ENCODE measurements at regions not wholly inside any gene's neighbourhood (a gene's known extent, or its start where the extent isn't known, plus 50 kb on each side); places are given as distances from the start of the nearest gene placed in this dataset.

- DNase-seq (ENCODE audit: low read depth) = no peak
- TF ChIP-seq, protein P1, sequence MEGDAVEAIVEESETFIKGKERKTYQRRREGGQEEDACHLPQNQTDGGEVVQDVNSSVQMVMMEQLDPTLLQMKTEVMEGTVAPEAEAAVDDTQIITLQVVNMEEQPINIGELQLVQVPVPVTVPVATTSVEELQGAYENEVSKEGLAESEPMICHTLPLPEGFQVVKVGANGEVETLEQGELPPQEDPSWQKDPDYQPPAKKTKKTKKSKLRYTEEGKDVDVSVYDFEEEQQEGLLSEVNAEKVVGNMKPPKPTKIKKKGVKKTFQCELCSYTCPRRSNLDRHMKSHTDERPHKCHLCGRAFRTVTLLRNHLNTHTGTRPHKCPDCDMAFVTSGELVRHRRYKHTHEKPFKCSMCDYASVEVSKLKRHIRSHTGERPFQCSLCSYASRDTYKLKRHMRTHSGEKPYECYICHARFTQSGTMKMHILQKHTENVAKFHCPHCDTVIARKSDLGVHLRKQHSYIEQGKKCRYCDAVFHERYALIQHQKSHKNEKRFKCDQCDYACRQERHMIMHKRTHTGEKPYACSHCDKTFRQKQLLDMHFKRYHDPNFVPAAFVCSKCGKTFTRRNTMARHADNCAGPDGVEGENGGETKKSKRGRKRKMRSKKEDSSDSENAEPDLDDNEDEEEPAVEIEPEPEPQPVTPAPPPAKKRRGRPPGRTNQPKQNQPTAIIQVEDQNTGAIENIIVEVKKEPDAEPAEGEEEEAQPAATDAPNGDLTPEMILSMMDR (IDR thresholded peaks at IDR 0.05; ENCODE audit: insufficient read depth, low read depth, low read length, missing control alignments) = no peak
- no peak overlapping the region for H3K4me3 ChIP-seq (ENCODE audit: low read length)
These were observed 240.8 kb downstream of the ARHGAP12 start for GRCh38 chr10:31687663-31688482.

DNA sequence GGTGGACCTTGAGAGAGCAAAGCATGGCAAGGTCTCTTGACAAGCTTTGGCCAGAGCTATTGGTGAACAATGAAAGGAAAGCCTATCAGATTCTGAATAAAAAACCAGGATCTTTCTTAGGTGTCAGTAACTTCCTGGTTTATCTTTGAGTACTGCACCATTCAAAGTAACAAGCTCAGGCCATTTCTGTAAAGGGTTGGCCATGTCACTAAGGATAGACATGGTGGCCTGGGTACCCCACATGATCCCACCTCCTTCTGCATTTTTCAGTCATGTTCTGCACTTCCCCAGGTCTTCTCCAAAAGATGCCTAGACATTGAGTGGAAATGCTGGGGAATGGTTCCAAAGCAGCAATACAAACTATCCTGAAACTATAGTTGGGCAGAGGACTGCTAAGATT is 242.0 kb downstream of the ARHGAP12 start:
- TF ChIP-seq, protein P1 (IDR thresholded peaks at IDR 0.05; ENCODE audit: insufficient read depth, low read depth, low read length, missing control alignments) = no peak
- no peak for DNase-seq (ENCODE audit: low read depth)
- H3K4me3 ChIP-seq (ENCODE audit: low read length) = no peak overlapping the region

DNA sequence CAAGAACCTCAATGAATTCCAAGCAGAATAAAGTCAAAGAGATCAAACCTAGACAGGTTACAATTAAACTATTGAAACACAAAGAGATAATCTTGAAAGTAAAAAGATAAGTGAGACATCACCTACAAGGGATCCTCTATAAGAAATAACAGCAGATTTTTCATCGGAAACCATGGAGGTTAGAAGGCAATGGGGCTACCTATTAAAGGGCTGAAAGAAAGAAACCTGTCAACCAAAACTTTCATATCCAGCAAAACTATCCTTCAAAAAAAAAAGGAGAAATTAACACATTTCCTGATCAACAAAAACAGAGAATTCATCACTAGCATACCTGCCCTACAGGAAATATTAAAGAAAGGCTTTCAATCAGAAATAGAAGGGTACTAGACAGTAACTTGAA is 244.9 kb downstream of the ARHGAP12 start:
- TF ChIP-seq, protein P1 (IDR thresholded peaks at IDR 0.05; ENCODE audit: insufficient read depth, low read depth, low read length, missing control alignments) = no peak
- no peak for DNase-seq (ENCODE audit: low read depth)
- no peak overlapping the region for H3K4me3 ChIP-seq (ENCODE audit: low read length)

- H3K4me3 ChIP-seq (ENCODE audit: low read length) = no peak overlapping the region
- TF ChIP-seq, protein P1 (IDR thresholded peaks at IDR 0.05; ENCODE audit: insufficient read depth, low read depth, low read length, missing control alignments) = no peak
- DNase-seq (ENCODE audit: low read depth) = no peak
These were observed 248.7 kb downstream of the ARHGAP12 start for GRCh38 chr10:31679936-31680335.

DNA sequence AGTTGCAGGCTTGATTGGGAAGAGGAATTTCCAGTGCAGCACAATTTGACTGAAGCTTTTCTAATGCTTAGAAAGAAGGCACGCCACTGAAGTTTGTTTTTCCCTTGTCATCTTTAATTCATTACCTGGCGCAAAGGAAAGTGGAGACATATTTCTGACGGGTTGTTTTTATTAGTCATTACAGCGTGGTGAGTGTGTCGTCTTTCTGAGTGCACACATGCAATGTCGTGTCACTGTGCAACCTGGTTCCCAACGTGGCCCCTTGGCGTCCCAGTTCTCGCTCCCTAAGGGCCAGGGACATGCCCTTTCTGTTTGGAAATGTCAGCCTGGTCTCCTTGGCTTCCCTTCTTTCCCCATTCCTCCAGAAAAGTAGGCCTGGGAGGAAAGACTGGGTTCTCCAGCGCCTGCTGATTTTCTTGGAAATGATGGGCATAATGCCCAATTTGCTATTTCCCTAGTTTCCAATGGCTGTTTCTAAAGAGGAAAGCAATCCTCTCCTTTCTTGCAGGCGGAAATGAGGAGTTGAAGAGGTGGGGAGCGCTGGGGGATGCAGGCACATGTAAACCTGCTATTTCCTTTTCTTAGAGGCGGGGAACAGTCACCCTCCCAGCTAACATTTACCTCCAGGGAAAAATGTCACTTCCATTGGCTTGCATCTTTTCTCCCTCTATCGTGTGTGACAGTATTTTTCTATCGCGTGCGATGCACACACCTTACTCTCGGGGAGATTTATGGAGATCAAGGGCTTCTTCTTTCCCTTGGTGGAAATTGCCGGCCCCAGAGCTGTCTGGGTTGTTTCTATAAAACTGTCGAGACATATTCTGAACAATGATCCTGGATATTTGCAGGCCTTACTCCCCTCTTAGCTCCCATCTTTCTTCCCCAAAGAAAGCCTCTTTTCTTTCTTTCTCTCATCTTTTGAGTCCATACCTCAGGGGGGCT is 249.8 kb downstream of the ARHGAP12 start:
- H3K4me3 ChIP-seq (ENCODE audit: low read length) = no peak overlapping the region
- TF ChIP-seq, protein P1 (IDR thresholded peaks at IDR 0.05; ENCODE audit: insufficient read depth, low read depth, low read length, missing control alignments) = no peak
- peak; percentile 7 for DNase-seq (ENCODE audit: low read depth)

- DNase-seq (ENCODE audit: low read depth) = no peak
- TF ChIP-seq, protein P1 (IDR thresholded peaks at IDR 0.05; ENCODE audit: insufficient read depth, low read depth, low read length, missing control alignments) = no peak
- H3K4me3 ChIP-seq (ENCODE audit: low read length) = no peak overlapping the region
These were observed 250.5 kb downstream of the ARHGAP12 start for GRCh38 chr10:31678139-31678536.

All from epithelial cell of esophagus (primary cell).